SK-N-SH treated with all-trans-retinoic acid at 6 μM for 48 hours (cell line): ENCODE measurements at regions not wholly inside any gene's neighbourhood (a gene's known extent, or its start where the extent isn't known, plus 50 kb on each side); places are given as distances from the start of the nearest gene placed in this dataset.

Source experiments
- ATAC-seq: fragments of 200-7000 bp; cut with Tn5 transposase; 3 replicates; pipeline ENCODE4 v1.9.1; 2020; ENCODE audit warnings: mild to moderate bottlenecking, moderate library complexity
- ARNTL ChIP-seq: fragments of 450-650 bp; formaldehyde crosslinking; IDR thresholded peaks from 2 replicates; pipeline ENCODE4 v1.5.0; 2020; ENCODE audit warnings: low read depth, mild to moderate bottlenecking, moderate library complexity, borderline replicate concordance
- CSDC2 ChIP-seq: fragments of 250-450 bp; sonication (Bioruptor Pico); IDR thresholded peaks from 2 replicates; pipeline ENCODE4 v1.5.0; 2020; ENCODE audit warnings: mild to moderate bottlenecking, moderate library complexity
- GLIS3 ChIP-seq: fragments of 250-450 bp; sonication (Bioruptor Pico); IDR thresholded peaks from 2 replicates; pipeline ENCODE4 v1.5.0; 2020; ENCODE audit warnings: mild to moderate bottlenecking, moderate library complexity
- OSR1 ChIP-seq: fragments of 250-450 bp; sonication (Bioruptor Pico); IDR thresholded peaks from 2 replicates; pipeline ENCODE4 v1.8.0; 2022; ENCODE audit warnings: moderate library complexity, mild to moderate bottlenecking, inconsistent platforms
- PPARA ChIP-seq: fragments of 250-450 bp; sonication (Bioruptor Pico); IDR thresholded peaks from 2 replicates; pipeline ENCODE4 v1.5.0; 2020; ENCODE audit warnings: mild to moderate bottlenecking, borderline replicate concordance
- RARB ChIP-seq: fragments of 250-450 bp; sonication (Bioruptor Pico); IDR thresholded peaks from 2 replicates; pipeline ENCODE4 v1.8.0; 2021; ENCODE audit warnings: mild to moderate bottlenecking, moderate library complexity
- SNAI2 ChIP-seq: fragments of 250-450 bp; sonication (Bioruptor Pico); IDR thresholded peaks from 2 replicates; pipeline ENCODE4 v1.5.0; 2020; ENCODE audit warnings: mild to moderate bottlenecking, moderate library complexity
- TCF4 ChIP-seq: fragments of 250-450 bp; sonication (Bioruptor Pico); IDR thresholded peaks from 2 replicates; pipeline ENCODE4 v1.8.0; 2021; ENCODE audit warnings: mild to moderate bottlenecking, moderate library complexity, borderline replicate concordance
- TOX ChIP-seq: fragments of 250-450 bp; sonication (Bioruptor Pico); IDR thresholded peaks from 2 replicates; pipeline ENCODE4 v1.8.0; 2021; ENCODE audit warnings: mild to moderate bottlenecking, moderate library complexity, borderline replicate concordance
- ZC3H10 ChIP-seq: fragments of 250-450 bp; sonication (Bioruptor Pico); IDR thresholded peaks from 2 replicates; pipeline ENCODE4 v1.5.1; 2021; ENCODE audit warnings: mild to moderate bottlenecking, moderate library complexity
- ZFP3 ChIP-seq: fragments of 250-450 bp; sonication (Bioruptor Pico); IDR thresholded peaks from 2 replicates; pipeline ENCODE4 v1.5.0; 2020; ENCODE audit warnings: mild to moderate bottlenecking, moderate library complexity
- ZFP30 ChIP-seq: fragments of 450-650 bp; formaldehyde crosslinking; IDR thresholded peaks from 2 replicates; pipeline ENCODE4 v1.5.0; 2022; ENCODE audit warnings: mild to moderate bottlenecking, moderate library complexity
- ZNF8 ChIP-seq: fragments of 450-650 bp; formaldehyde crosslinking; IDR thresholded peaks from 2 replicates; pipeline ENCODE4 v1.5.0; 2020; ENCODE audit warnings: mild to moderate bottlenecking, moderate library complexity
- TF ChIP-seq, protein P1 (sequence below): fragments of 250-450 bp; sonication (Bioruptor Pico); IDR thresholded peaks from 2 replicates; pipeline ENCODE4 v1.8.0; 2021; ENCODE audit warnings: low read depth, mild to moderate bottlenecking, moderate library complexity, borderline replicate concordance
- TF ChIP-seq, protein P2 (sequence below): fragments of 250-450 bp; sonication (Bioruptor Pico); IDR thresholded peaks from 2 replicates; pipeline ENCODE4 v1.8.0; 2020; ENCODE audit warnings: mild to moderate bottlenecking, moderate library complexity, borderline replicate concordance
- TF ChIP-seq, protein P3 (sequence below): fragments of 250-450 bp; sonication (Bioruptor Pico); IDR thresholded peaks from 2 replicates; pipeline ENCODE4 v1.5.1; 2020; ENCODE audit warnings: low read depth, mild to moderate bottlenecking, moderate library complexity
- TF ChIP-seq, protein P4 (sequence below): fragments of 250-450 bp; sonication (Bioruptor Pico); IDR thresholded peaks from 2 replicates; pipeline ENCODE4 v1.5.0; 2020; ENCODE audit warnings: mild to moderate bottlenecking, moderate library complexity
- TF ChIP-seq, protein P5 (sequence below): fragments of 250-450 bp; sonication (Bioruptor Pico); IDR thresholded peaks from 2 replicates; pipeline ENCODE4 v1.5.1; 2021; ENCODE audit warnings: mild to moderate bottlenecking, moderate library complexity

DNA sequence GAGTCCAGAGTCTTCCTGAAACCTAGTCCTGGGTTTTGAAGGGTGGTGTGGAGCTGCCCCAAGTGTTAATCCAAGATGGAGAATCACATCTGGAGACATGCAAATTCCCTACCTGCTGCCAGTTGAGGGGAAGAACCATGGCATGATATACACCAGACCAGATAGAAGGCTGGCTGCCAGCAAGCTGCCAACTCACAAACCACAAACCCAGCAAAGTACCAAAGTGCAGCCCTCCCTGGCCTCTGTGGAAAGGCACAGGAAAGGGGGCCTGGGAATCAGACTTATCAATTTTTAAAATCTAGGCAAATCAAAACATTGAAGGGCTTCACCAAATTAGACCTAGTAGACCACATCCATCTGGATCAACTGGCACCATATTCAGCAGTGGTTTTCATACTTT lies 157.0 kb downstream of the TMEM26 start:
- ATAC-seq = no peak
- TF ChIP-seq, protein P1, sequence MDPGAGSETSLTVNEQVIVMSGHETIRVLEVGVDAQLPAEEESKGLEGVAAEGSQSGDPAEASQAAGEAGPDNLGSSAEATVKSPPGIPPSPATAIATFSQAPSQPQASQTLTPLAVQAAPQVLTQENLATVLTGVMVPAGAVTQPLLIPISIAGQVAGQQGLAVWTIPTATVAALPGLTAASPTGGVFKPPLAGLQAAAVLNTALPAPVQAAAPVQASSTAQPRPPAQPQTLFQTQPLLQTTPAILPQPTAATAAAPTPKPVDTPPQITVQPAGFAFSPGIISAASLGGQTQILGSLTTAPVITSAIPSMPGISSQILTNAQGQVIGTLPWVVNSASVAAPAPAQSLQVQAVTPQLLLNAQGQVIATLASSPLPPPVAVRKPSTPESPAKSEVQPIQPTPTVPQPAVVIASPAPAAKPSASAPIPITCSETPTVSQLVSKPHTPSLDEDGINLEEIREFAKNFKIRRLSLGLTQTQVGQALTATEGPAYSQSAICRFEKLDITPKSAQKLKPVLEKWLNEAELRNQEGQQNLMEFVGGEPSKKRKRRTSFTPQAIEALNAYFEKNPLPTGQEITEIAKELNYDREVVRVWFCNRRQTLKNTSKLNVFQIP = no peak
- TF ChIP-seq TOX (CRISPR knock-in tag) (no peak), PPARA (no peak), ZNF8 (CRISPR knock-in tag) (no peak)

DNA sequence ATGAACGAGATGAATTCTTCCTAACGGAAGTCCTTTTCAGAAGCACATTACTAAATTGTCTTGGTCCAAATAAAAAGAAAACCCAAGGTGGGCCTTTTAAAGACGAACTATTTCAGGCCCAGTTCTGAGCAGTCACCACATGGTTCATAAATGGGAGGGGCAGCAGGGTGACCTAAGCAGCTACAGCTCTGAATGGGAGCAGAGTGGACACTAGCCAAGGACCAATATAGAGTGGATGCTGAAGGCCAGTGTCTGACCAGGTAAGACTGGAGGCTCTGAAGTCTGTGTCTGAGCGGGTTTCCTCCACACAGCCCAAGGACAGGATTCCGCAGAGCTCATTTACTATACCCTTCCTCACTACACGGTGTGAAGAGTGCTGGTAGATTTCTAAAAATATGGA lies 159.1 kb downstream of the TMEM26 start:
- TF ChIP-seq ZFP30 (CRISPR knock-in tag) (no peak), ZNF8 (CRISPR knock-in tag) (no peak), ZFP3 (CRISPR knock-in tag) (no peak), CSDC2 (CRISPR knock-in tag) (no peak), ARNTL (no peak), OSR1 (CRISPR knock-in tag) (no peak), ZC3H10 (no peak), GLIS3 (no peak), RARB (CRISPR knock-in tag) (no peak), TOX (CRISPR knock-in tag) (no peak), TCF4 (CRISPR knock-in tag) (no peak)
- TF ChIP-seq, protein P1 = no peak
- TF ChIP-seq, protein P2, sequence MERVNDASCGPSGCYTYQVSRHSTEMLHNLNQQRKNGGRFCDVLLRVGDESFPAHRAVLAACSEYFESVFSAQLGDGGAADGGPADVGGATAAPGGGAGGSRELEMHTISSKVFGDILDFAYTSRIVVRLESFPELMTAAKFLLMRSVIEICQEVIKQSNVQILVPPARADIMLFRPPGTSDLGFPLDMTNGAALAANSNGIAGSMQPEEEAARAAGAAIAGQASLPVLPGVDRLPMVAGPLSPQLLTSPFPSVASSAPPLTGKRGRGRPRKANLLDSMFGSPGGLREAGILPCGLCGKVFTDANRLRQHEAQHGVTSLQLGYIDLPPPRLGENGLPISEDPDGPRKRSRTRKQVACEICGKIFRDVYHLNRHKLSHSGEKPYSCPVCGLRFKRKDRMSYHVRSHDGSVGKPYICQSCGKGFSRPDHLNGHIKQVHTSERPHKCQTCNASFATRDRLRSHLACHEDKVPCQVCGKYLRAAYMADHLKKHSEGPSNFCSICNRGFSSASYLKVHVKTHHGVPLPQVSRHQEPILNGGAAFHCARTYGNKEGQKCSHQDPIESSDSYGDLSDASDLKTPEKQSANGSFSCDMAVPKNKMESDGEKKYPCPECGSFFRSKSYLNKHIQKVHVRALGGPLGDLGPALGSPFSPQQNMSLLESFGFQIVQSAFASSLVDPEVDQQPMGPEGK (CRISPR knock-in tag) = no peak
- TF ChIP-seq, protein P3, sequence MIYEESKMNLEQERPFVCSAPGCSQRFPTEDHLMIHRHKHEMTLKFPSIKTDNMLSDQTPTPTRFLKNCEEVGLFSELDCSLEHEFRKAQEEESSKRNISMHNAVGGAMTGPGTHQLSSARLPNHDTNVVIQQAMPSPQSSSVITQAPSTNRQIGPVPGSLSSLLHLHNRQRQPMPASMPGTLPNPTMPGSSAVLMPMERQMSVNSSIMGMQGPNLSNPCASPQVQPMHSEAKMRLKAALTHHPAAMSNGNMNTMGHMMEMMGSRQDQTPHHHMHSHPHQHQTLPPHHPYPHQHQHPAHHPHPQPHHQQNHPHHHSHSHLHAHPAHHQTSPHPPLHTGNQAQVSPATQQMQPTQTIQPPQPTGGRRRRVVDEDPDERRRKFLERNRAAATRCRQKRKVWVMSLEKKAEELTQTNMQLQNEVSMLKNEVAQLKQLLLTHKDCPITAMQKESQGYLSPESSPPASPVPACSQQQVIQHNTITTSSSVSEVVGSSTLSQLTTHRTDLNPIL (CRISPR knock-in tag) = no peak
- TF ChIP-seq, protein P4, sequence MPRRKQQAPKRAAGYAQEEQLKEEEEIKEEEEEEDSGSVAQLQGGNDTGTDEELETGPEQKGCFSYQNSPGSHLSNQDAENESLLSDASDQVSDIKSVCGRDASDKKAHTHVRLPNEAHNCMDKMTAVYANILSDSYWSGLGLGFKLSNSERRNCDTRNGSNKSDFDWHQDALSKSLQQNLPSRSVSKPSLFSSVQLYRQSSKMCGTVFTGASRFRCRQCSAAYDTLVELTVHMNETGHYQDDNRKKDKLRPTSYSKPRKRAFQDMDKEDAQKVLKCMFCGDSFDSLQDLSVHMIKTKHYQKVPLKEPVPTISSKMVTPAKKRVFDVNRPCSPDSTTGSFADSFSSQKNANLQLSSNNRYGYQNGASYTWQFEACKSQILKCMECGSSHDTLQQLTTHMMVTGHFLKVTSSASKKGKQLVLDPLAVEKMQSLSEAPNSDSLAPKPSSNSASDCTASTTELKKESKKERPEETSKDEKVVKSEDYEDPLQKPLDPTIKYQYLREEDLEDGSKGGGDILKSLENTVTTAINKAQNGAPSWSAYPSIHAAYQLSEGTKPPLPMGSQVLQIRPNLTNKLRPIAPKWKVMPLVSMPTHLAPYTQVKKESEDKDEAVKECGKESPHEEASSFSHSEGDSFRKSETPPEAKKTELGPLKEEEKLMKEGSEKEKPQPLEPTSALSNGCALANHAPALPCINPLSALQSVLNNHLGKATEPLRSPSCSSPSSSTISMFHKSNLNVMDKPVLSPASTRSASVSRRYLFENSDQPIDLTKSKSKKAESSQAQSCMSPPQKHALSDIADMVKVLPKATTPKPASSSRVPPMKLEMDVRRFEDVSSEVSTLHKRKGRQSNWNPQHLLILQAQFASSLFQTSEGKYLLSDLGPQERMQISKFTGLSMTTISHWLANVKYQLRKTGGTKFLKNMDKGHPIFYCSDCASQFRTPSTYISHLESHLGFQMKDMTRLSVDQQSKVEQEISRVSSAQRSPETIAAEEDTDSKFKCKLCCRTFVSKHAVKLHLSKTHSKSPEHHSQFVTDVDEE = no peak
- TF ChIP-seq, protein P5, sequence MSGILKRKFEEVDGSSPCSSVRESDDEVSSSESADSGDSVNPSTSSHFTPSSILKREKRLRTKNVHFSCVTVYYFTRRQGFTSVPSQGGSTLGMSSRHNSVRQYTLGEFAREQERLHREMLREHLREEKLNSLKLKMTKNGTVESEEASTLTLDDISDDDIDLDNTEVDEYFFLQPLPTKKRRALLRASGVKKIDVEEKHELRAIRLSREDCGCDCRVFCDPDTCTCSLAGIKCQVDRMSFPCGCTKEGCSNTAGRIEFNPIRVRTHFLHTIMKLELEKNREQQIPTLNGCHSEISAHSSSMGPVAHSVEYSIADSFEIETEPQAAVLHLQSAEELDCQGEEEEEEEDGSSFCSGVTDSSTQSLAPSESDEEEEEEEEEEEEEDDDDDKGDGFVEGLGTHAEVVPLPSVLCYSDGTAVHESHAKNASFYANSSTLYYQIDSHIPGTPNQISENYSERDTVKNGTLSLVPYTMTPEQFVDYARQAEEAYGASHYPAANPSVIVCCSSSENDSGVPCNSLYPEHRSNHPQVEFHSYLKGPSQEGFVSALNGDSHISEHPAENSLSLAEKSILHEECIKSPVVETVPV (CRISPR knock-in tag) = no peak
- ATAC-seq = no peak

DNA sequence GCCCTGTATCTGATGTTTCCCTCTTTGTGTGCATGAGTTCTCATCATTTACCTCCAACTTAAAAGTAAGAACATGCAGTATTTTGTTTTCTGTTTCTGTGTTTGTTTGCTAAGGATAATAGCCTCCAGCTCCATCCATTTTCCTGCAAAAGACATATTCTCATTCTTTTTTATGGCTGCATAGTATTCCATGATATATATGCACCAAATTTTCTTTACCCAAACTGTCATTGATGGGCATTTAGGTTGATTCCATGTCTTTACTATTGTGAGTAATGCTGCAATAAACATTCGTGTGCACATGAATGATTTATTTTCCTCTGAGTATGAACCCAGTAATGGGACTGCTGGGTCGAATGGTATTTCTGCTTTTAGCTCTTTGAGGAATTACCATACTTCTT lies 163.4 kb downstream of the TMEM26 start:
- ATAC-seq = no peak
- TF ChIP-seq ZFP30 (CRISPR knock-in tag) (no peak), ZFP3 (CRISPR knock-in tag) (no peak), RARB (CRISPR knock-in tag) (no peak), TCF4 (CRISPR knock-in tag) (no peak), ZC3H10 (no peak), ZNF8 (CRISPR knock-in tag) (no peak), CSDC2 (CRISPR knock-in tag) (no peak), SNAI2 (CRISPR knock-in tag) (no peak), ARNTL (no peak)
- TF ChIP-seq, protein P1 = no peak
